Fibroblast of lung (primary cell): ENCODE measurements at regions not wholly inside any gene's neighbourhood (a gene's known extent, or its start where the extent isn't known, plus 50 kb on each side); places are given as distances from the start of the nearest gene placed in this dataset.

Experiments
- DNase-seq, 2 donors: peaks; one replicate each; pipeline versions ENCODE4 v3.0.0 to v3.0.0-alpha.2; 2010; ENCODE audit warnings: low read depth in 2 of 2
- H2AFZ ChIP-seq: 2 replicates; pipeline ENCODE4 v1.5.1; 2012; ENCODE audit warnings: low read length, control low read depth, inconsistent platforms
- H3K27ac ChIP-seq: 2 replicates; pipeline ENCODE4 v1.5.1; 2011; ENCODE audit warnings: low read length, control low read depth; ENCODE audit not compliant: insufficient read depth
- H3K27me3 ChIP-seq: 2 replicates; pipeline ENCODE4 v1.5.1; 2011; ENCODE audit warnings: mild to moderate bottlenecking, low read length; ENCODE audit not compliant: control insufficient read depth, insufficient read depth
- H3K36me3 ChIP-seq: 2 replicates; pipeline ENCODE4 v1.5.1; 2011; ENCODE audit warnings: low read length; ENCODE audit not compliant: control insufficient read depth, insufficient read depth
- H3K4me1 ChIP-seq: 2 replicates; pipeline ENCODE4 v1.5.1; 2011; ENCODE audit warnings: low read length; ENCODE audit not compliant: control insufficient read depth, insufficient read depth; ENCODE audit errors: extremely low read depth
- H3K4me2 ChIP-seq: 2 replicates; pipeline ENCODE4 v1.5.1; 2011; ENCODE audit warnings: low read length, control low read depth; ENCODE audit not compliant: insufficient read depth; ENCODE audit errors: extremely low read depth
- H3K4me3 ChIP-seq, 4 experiments: fragments of 200-600 bp in 1 of 4; sonication (generic) in 1 of 4; replicated peaks in 1 of 4; 2 replicates each; pipeline ENCODE4 v1.5.1; 2011 to 2016; ENCODE audit warnings: low read length in 4 of 4, low read depth in 3 of 4, mild to moderate bottlenecking in 3 of 4, control low read depth in 2 of 4, inconsistent platforms in 1 of 4, mixed read lengths in 1 of 4; ENCODE audit not compliant: insufficient read depth in 1 of 4; ENCODE audit errors: control extremely low read depth in 1 of 4
- H3K79me2 ChIP-seq: 2 replicates; pipeline ENCODE4 v1.5.1; 2012; ENCODE audit warnings: mild to moderate bottlenecking, low read length, inconsistent platforms; ENCODE audit not compliant: control insufficient read depth, insufficient read depth
- H3K9ac ChIP-seq: 2 replicates; pipeline ENCODE4 v1.5.1; 2011; ENCODE audit warnings: mild to moderate bottlenecking, low read length, control low read depth; ENCODE audit not compliant: insufficient read depth
- H3K9me3 ChIP-seq: 2 replicates; pipeline ENCODE4 v1.5.1; 2012; ENCODE audit warnings: low read depth, low read length; ENCODE audit not compliant: control insufficient read depth, insufficient read depth
- H4K20me1 ChIP-seq: 2 replicates; pipeline ENCODE4 v1.5.1; 2011; ENCODE audit warnings: low read length; ENCODE audit not compliant: control insufficient read depth, insufficient read depth; ENCODE audit errors: extremely low read depth
- CTCF ChIP-seq, 2 donors: IDR thresholded peaks in 1 of 2; conservative IDR thresholded peaks in 1 of 2; 1 replicate in 1 of 2; 2 replicates in 1 of 2; pipeline ENCODE4 v1.5.1; 2011 to 2012; ENCODE audit warnings: low read length in 2 of 2, control low read depth in 1 of 2, inconsistent platforms in 1 of 2, low read depth in 1 of 2, mild to moderate bottlenecking in 1 of 2
- EZH2 ChIP-seq: IDR thresholded peaks from 2 replicates; pipeline ENCODE4 v1.5.1; 2012; ENCODE audit warnings: low read length, control low read depth, mild to moderate bottlenecking; ENCODE audit errors: missing control alignments

DNA sequence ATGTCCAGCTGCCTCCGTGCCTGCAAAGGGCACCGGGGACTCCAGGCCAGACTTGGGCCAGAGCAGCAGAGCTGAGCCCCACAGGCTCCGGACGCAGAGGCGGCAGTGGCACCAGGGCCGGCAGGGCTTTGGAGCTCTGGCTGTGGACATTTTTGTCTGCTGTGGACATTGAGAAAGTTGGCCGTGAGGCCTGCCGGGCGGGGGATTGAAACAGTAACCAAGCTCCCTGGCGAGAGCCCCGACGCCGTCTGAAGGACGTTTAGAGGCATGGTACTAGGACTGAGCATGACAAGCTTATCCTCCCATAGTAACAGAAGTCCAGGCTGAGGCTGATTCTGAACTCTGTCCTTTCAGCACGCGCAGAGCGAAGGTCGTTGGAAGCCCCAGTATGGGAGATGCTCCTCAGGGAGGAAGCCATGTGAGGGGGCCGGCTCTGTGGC lies 323.8 kb downstream of the AMY1C start:
- no peak for TF ChIP-seq EZH2
- TF ChIP-seq CTCF (conservative IDR thresholded peaks at IDR 0.05 in 1 of 2, IDR thresholded peaks at IDR 0.05 in 1 of 2; ENCODE audit: low read depth in 1 of 2, low read length in 2 of 2), result no peak
- H3K27ac ChIP-seq, result no peak overlapping the region

GRCh38 chr1:104082221-104082620 lies 332.5 kb downstream of the AMY1C start:
- H3K9me3 ChIP-seq, result no peaks in the 10 kb centered on the region
- no peaks in the 10 kb centered on the region for H3K79me2 ChIP-seq
- TF ChIP-seq CTCF (conservative IDR thresholded peaks at IDR 0.05 in 1 of 2, IDR thresholded peaks at IDR 0.05 in 1 of 2; ENCODE audit: low read depth in 1 of 2, low read length in 2 of 2) (no peak), EZH2 (no peak)
- H3K27me3 ChIP-seq, result no peaks in the 10 kb centered on the region
- H4K20me1 ChIP-seq, result no peaks in the 10 kb centered on the region
- H3K4me1 ChIP-seq, result no peaks in the 10 kb centered on the region
- H2AFZ ChIP-seq, result no peak overlapping the region
- H3K4me3 ChIP-seq, result no peak overlapping the region
- no peak overlapping the region for H3K27ac ChIP-seq
- no peak overlapping the region for H3K9ac ChIP-seq
- no peaks in the 10 kb centered on the region for H3K36me3 ChIP-seq
- no peak overlapping the region for H3K4me2 ChIP-seq
- no peak for DNase-seq

More for the DNA sequence above, 323.8 kb downstream of the AMY1C start:
- Histone ChIP-seq H3K9ac (no peak overlapping the region), H3K36me3 (no peaks in the 10 kb centered on the region), H3K27me3 (no peaks in the 10 kb centered on the region), H4K20me1 (no peaks in the 10 kb centered on the region), H3K4me1 (no peaks in the 10 kb centered on the region), H3K9me3 (no peaks in the 10 kb centered on the region), H3K79me2 (no peaks in the 10 kb centered on the region), H3K4me3 (no peak overlapping the region), H3K4me2 (no peak overlapping the region), H2AFZ (no peak overlapping the region)
- DNase-seq, result no peak

- TF ChIP-seq EZH2 (no peak), CTCF (conservative IDR thresholded peaks at IDR 0.05 in 1 of 2, IDR thresholded peaks at IDR 0.05 in 1 of 2; ENCODE audit: low read depth in 1 of 2, low read length in 2 of 2) (no peak)
- no peak overlapping the region for H3K9ac ChIP-seq
- H3K27ac ChIP-seq, result no peak overlapping the region
- no peaks in the 10 kb centered on the region for H3K4me1 ChIP-seq
- H3K36me3 ChIP-seq, result no peaks in the 10 kb centered on the region
- H3K27me3 ChIP-seq, result no peaks in the 10 kb centered on the region
- no peak overlapping the region for H2AFZ ChIP-seq
- DNase-seq, result no peak
- no peaks in the 10 kb centered on the region for H4K20me1 ChIP-seq
- no peaks in the 10 kb centered on the region for H3K79me2 ChIP-seq
- H3K4me2 ChIP-seq, result no peak overlapping the region
- no peak overlapping the region for H3K4me3 ChIP-seq
- no peaks in the 10 kb centered on the region for H3K9me3 ChIP-seq
These were observed 334.7 kb downstream of the AMY1C start for GRCh38 chr1:104084380-104084779.
